ENCODE measurements at regions not wholly inside any gene's neighbourhood (a gene's known extent, or its start where the extent isn't known, plus 50 kb on each side); places are given as distances from the start of the nearest gene placed in this dataset.
A peak's percentile ranks its signal among the peaks of the same experiment; 100 is the strongest.

GRCh38 chr2:126342457-126342856 lies 313.5 kb upstream of the GYPC start:
- DNase-seq, result no peak

GRCh38 chr2:126343136-126343535 lies 312.8 kb upstream of the GYPC start:
- no peak for DNase-seq

GRCh38 chr2:126344493-126344892 lies 311.5 kb upstream of the GYPC start:
- DNase-seq, result no peak

DNA sequence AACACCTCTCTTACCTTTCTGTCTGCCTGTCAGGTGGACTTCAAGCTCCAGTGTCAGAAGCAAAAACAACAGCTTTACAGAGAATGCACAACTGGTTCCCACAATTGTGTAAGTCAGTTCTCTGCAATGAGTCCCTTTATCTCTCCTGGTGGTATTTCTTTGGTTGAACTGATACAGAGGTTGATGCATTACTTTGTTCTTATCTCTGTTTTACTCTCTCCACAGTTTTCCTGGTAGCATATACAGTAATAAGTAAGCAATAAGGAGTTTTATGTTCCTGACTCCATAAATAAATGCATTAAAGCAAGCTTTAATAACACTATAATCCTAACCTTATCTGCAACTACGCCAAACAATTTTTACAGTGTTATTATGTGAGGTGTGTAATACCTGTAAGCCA lies 310.3 kb upstream of the GYPC start:
- DNase-seq, result no peak

DNA sequence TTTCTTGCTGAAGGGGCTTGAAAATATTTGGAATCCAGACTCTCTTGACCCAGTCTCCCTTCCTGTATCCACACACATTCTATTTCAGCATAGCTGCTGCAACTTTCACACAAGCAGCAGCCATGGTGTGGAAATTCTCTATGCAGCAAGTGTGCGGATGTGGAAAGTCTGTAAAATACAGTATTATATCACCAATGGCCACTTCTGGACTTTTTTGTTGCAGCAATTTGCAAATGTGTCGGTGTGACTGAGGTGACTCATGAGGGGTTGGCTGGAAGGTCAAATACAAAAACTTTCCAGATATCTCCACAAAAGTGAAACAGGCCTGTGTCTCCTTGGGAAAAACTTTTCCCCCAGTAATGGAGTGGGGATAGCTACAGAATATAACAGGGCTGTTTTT lies 299.3 kb upstream of the GYPC start:
- DNase-seq, result no peak

DNA sequence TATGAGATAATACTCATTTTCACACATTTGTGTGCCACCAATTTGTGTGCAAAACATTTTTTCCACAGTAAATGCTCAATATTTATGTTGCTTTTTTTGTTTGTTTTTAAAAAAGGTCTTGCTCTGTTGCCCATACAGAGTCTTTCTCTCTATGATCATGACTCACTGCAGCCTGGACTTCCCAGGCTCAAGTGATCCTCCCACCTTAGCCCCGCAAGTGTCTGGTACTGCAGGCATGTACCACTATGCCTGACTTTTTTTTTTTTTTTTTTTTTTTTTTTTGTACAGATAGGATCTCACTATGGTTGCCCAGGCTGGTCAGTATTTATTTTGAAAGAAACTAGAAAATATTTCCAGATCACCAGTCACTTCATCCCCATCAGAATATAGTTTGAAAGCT lies 297.8 kb upstream of the GYPC start:
- DNase-seq, result no peak

GRCh38 chr2:126359494-126359893 lies 296.5 kb upstream of the GYPC start:
- peak; percentile 31 for DNase-seq

GRCh38 chr2:126367361-126367760 lies 288.6 kb upstream of the GYPC start:
- DNase-seq, result no peak

DNA sequence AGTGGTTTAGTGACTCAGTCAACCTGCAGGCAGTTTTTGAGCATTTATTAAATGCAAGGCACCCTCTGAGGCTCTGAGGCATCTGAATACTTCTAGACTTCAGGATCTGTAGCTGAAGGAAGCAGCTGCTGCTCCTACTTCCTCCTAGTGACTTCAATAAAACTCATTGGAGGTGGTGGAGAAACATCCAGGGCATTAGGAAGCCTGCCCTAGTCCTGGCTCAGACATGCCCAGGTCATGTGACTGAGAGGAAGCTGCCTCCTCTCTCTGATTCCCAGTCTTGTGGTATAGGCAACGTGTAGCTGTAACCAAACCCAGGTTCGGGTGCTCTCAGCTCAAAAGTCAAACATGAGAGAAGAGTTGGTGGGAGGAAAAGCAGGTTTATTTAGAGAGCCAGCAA lies 287.2 kb upstream of the GYPC start:
- DNase-seq, result no peak

GRCh38 chr2:126370201-126370600 lies 285.8 kb upstream of the GYPC start:
- DNase-seq, result peak; percentile 81

DNA sequence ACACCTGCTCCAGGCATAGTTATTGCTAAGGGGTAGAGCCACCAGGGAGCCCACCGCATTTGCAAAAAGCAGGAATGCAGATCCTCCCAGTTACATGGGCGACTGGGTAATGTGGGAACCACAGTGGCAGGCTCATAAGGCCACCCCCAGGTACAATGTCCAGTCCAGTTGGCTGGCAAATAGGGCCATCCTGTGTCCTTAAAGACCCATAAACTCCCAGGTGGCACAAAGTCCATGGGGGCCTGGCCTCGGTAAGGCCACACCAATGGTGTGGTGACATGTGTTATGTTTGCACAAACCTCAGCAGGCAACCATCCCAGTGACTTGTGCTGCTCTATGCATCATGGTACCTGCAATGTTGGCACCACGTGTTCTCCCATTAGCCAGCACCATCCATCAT lies 283.6 kb upstream of the GYPC start:
- no peak for DNase-seq

GRCh38 chr2:126378176-126378575 lies 277.8 kb upstream of the GYPC start:
- DNase-seq, result no peak

GRCh38 chr2:126381091-126381490 lies 274.9 kb upstream of the GYPC start:
- DNase-seq, result no peak

DNA sequence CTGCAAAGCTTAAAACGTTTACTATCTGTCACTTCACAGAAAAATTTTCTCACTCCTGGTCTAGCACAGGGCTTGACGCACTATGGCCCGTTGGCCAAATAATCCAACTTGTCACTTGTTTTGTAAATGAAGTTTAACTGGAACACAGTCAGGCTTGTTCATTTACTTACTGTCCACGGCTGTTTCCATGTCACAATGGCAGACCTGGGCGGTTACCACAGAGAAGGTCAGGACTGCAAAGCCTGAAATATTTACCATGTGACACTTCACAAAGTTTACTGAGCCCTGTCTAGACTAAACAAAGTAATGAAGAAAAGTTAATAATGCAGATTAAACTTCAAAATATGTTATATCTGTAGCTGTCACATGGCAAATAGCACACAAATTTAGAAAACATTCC lies 273.0 kb upstream of the GYPC start:
- no peak for DNase-seq

- no peak for DNase-seq
Measured at GRCh38 chr2:126383800-126384199, 272.2 kb upstream of the GYPC start.

DNA sequence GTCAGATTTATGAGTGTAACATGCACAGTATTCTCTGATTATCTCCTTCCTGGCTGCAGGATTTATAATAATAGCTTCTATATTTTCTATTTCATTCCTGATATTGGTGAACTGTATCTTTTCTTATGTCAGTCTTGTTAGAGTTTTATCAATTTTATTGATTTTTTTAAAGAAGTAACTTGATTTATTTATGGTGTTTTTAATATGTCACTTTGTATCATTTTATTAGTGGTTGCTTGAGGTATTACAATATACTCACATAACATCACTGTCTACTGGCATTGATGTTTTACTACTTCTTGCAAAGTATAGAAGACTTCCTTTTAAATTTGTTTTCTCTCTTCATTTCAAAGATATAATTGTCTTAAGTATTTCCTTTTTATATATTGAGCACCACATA lies 270.5 kb upstream of the GYPC start:
- DNase-seq, result no peak

DNA sequence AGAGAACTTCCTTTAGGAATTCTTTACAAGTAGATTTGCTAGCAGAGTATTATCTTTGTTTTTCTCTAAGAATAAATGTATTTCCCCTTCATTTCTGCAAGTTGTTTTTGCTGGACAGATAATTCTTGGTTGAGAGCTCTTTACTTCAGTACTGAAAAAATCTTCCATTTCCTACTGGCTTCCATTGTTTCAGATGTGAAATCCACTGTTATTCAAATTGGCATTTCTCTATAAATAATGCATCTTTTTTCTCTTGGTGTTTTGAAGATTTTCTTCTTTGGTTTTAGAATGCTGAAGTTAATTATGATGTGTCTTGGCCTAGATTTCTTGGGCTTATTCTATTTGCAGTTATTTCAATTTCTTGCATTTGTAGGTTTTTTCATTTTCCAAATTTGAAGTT lies 270.0 kb upstream of the GYPC start:
- DNase-seq, result no peak

GRCh38 chr2:126389446-126389845 lies 266.5 kb upstream of the GYPC start:
- DNase-seq, result no peak

DNA sequence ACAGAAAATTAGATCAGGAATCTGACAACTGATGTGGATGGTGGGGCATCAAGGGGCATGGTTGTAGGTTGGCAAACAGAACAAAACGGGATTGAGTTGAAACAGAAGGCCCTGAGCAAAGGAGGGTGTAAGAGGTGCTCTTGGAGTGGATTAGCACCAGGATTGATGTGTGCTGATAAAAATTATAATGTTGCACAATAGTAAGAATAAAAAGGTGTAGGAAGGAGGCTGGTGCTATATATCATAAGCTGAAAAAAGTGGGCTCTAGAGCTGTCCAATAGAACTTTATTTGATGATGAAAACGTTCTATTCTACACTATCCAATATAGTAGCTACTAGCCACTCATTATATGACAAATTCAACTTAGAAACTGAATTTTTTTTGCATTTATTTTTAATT lies 263.1 kb upstream of the GYPC start:
- DNase-seq, result no peak

DNA sequence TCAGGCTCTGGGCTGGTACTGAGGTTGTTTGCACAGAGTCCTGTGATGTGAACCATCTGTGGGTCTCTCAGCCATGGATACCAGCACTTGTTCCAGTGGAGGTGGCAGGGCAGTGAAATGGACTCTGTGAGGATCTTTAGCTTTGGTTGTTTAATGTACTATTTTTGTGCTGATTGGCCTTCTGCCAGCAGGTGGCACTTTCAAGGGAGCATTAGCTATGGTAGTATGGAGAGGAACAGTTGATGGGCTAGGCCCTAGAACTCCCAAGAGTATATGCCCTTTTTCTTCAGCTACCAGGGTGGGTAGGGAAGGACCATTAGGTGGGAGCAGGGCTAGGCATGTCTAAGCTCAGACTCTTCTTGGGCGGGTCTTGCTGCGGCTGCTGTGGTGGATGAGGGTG lies 257.0 kb upstream of the GYPC start:
- DNase-seq, result no peak

GRCh38 chr2:126403039-126403628 lies 252.8 kb upstream of the GYPC start:
- no peak for DNase-seq

- no peak for DNase-seq
Measured at GRCh38 chr2:126406267-126406666, 249.7 kb upstream of the GYPC start.

DNA sequence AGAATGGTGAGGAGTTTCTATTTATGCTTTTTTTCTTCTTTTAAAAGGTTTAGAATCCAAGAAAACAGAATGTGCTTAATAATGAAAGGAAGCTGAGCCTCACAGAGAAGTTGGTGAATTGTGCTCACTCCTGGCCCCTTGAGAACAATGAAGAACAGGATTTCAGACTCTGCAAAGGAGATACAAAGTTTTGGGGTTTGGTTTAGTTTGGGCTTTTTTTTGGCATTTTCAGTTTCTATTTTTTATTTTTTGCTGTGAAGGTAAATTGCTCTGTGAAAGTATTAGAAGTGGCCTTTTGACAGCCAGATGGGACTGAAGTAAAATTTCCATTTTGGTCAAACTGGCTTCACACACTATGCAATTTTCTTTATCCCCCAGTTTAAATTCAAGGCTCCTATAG lies 247.3 kb upstream of the GYPC start:
- DNase-seq, result no peak

DNA sequence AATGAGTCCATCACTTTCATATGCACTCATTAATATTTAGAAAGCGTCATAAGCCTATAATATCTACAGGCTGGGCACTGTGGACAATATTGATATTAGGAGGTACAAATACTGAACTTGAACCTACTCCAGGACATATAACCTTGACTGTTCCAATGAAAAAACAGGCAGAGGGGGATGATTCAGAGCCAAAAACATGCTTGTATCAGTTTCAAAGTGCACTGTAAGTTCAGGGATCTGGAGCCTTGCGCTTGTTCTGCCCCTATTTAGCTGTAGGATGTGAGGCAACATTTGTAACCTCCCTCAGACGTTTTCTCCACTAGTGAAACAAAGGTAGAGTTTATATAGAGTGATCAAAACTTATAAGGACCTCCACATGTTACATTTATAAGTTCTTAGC lies 246.1 kb upstream of the GYPC start:
- DNase-seq, result no peak

DNA sequence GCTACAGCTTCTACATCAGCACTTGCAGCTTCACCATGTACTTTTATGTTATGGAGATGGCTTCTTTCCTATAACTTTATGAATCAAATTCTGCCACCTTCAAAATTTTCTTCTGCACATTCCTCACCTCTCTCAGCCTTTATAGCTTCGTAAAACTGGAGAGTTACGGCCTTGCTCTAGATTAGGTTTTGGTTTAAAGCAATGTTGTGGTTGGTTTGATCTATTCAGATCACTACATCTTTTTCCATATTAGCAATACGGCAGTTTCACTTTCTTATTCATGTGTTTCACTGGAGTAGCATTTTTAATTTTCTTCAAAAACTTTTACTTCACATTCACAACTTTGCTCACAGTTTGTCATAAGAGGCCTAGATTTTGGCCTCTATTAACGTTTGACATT lies 242.9 kb upstream of the GYPC start:
- DNase-seq, result no peak

DNA sequence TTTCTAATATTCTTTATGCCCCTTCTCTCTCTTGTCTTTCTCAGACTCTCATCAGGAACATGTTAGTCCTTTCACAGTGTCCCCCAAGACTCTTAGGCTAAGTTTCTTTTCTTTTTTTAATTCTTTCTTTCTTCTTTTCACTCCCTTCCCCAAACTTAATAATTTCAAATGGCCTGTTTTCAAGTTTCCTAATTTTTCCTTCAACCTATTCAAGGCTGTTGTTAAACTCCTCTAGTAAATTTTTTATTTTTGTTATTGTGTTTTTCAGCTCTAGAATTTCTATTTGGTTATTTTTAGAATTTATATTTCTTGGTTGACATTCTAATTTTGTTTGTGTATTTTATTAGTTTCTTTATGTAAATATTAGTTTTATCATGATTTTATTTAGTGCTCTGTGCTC lies 236.6 kb upstream of the GYPC start:
- no peak for DNase-seq
